Subcutaneous abdominal adipose tissue (tissue), 5 donors: ENCODE measurements at regions not wholly inside any gene's neighbourhood (a gene's known extent, or its start where the extent isn't known, plus 50 kb on each side); places are given as distances from the start of the nearest gene placed in this dataset.
A peak's percentile ranks its signal among the peaks of the same experiment; 100 is the strongest.

ENCODE experiments used
- H3K27ac ChIP-seq: one replicate; pipeline ENCODE4 v1.7.0; 2013; ENCODE audit warnings: low read depth, mild to moderate bottlenecking, inconsistent platforms, low read length, moderate library complexity
- H3K27me3 ChIP-seq, 5 donors: one replicate each; pipeline ENCODE4 v1.7.0; 2013; ENCODE audit warnings: low read length in 5 of 5, inconsistent platforms in 1 of 5; ENCODE audit not compliant: control insufficient read depth in 5 of 5, insufficient read depth in 4 of 5
- H3K36me3 ChIP-seq, 5 donors: one replicate each; pipeline ENCODE4 v1.7.0; 2013; ENCODE audit warnings: low read length in 5 of 5; ENCODE audit not compliant: control insufficient read depth in 5 of 5, insufficient read depth in 5 of 5
- H3K4me1 ChIP-seq, 5 donors: one replicate each; pipeline ENCODE4 v1.7.0; 2013; ENCODE audit warnings: low read length in 5 of 5, mild to moderate bottlenecking in 3 of 5, moderate library complexity in 1 of 5; ENCODE audit not compliant: control insufficient read depth in 5 of 5, insufficient read depth in 5 of 5
- H3K4me3 ChIP-seq, 5 donors: one replicate each; pipeline ENCODE4 v1.7.0; 2013; ENCODE audit warnings: low read length in 5 of 5, low read depth in 1 of 5
- H3K9ac ChIP-seq, 5 donors: one replicate each; pipeline ENCODE4 v1.7.0; 2013; ENCODE audit warnings: low read length in 5 of 5, mild to moderate bottlenecking in 4 of 5, moderate library complexity in 3 of 5
- H3K9me3 ChIP-seq, 5 donors: one replicate each; pipeline ENCODE4 v1.7.0; 2013; ENCODE audit warnings: low read length in 5 of 5; ENCODE audit not compliant: control insufficient read depth in 5 of 5
- donor health status: healthy.
- donor health status: healthy.
- donor health status: healthy.
- donor health status: healthy.
- donor health status: healthy.

- H3K4me1 ChIP-seq: peaks cover 14 to 43% (median 33%) of the 10 kb centered on the region in 5 donors
Measured at GRCh38 chr7:25671111-25671510, 442.8 kb upstream of the NPVF start.

GRCh38 chr7:25672496-25672895 is 444.2 kb upstream of the NPVF start:
- Histone ChIP-seq H3K27ac (peak overlapping the region; percentile 80), H3K4me3 (no peak overlapping the region)

More at GRCh38 chr7:25671111-25671510, 442.8 kb upstream of the NPVF start:
- Histone ChIP-seq H3K36me3 (no peaks in the 10 kb centered on the region), H3K4me3 (no peak overlapping the region), H3K27ac (peak overlapping the region; percentile 80), H3K9me3 (no peaks in the 10 kb centered on the region), H3K27me3 (no peaks in the 10 kb centered on the region), H3K9ac (peak overlapping the region in 2 of 5 donors; percentile 3 to 61)

GRCh38 chr7:25675789-25676474 is 447.6 kb upstream of the NPVF start:
- Histone ChIP-seq H3K9me3 (no peaks in the 10 kb centered on the region), H3K27ac (no peak overlapping the region), H3K4me3 (no peak overlapping the region), H3K36me3 (no peaks in the 10 kb centered on the region), H3K4me1 (peaks cover 4 to 30% (median 21%) of the 10 kb centered on the region in 5 donors), H3K27me3 (no peaks in the 10 kb centered on the region), H3K9ac (no peak overlapping the region)

More at GRCh38 chr7:25672496-25672895, 444.2 kb upstream of the NPVF start:
- Histone ChIP-seq H3K9ac (no peak overlapping the region), H3K9me3 (no peaks in the 10 kb centered on the region), H3K4me1 (peaks cover 14 to 47% (median 36%) of the 10 kb centered on the region in 5 donors), H3K36me3 (no peaks in the 10 kb centered on the region), H3K27me3 (no peaks in the 10 kb centered on the region)

- Histone ChIP-seq H3K9ac (no peak overlapping the region), H3K4me3 (no peak overlapping the region), H3K27me3 (no peaks in the 10 kb centered on the region), H3K4me1 (peaks cover 0 to 16% (median 10%) of the 10 kb centered on the region in 5 donors), H3K27ac (peak overlapping the region; percentile 47), H3K9me3 (no peaks in the 10 kb centered on the region), H3K36me3 (no peaks in the 10 kb centered on the region)
Measured at GRCh38 chr7:25677595-25677994, 449.3 kb upstream of the NPVF start.

- Histone ChIP-seq H3K9ac (no peak overlapping the region), H3K27me3 (no peaks in the 10 kb centered on the region), H3K4me3 (no peak overlapping the region), H3K27ac (peak overlapping the region; percentile 47), H3K4me1 (peaks cover 0 to 16% (median 10%) of the 10 kb centered on the region in 5 donors), H3K9me3 (no peaks in the 10 kb centered on the region), H3K36me3 (no peaks in the 10 kb centered on the region)
Measured at GRCh38 chr7:25678215-25678614, 449.9 kb upstream of the NPVF start.

- Histone ChIP-seq H3K27me3 (no peaks in the 10 kb centered on the region), H3K36me3 (no peaks in the 10 kb centered on the region), H3K9ac (no peak overlapping the region), H3K4me1 (peaks cover 0 to 28% (median 11%) of the 10 kb centered on the region in 5 donors), H3K4me3 (no peak overlapping the region), H3K9me3 (no peaks in the 10 kb centered on the region), H3K27ac (no peak overlapping the region)
Measured at GRCh38 chr7:25680636-25681035, 452.4 kb upstream of the NPVF start.

- no peaks in the 10 kb centered on the region for H3K36me3 ChIP-seq
- no peak overlapping the region for H3K27ac ChIP-seq
- H3K4me1 ChIP-seq: peaks cover 0 to 46% (median 18%) of the 10 kb centered on the region in 5 donors
- H3K4me3 ChIP-seq: no peak overlapping the region
- H3K9ac ChIP-seq: no peak overlapping the region
- no peaks in the 10 kb centered on the region for H3K27me3 ChIP-seq
- no peaks in the 10 kb centered on the region for H3K9me3 ChIP-seq
Measured at GRCh38 chr7:25684360-25684759, 456.1 kb upstream of the NPVF start.

GRCh38 chr7:25686493-25686892 is 458.2 kb upstream of the NPVF start:
- H3K4me3 ChIP-seq: no peak overlapping the region
- no peaks in the 10 kb centered on the region for H3K9me3 ChIP-seq
- peaks cover 2 to 58% (median 30%) of the 10 kb centered on the region in 5 donors for H3K4me1 ChIP-seq
- H3K27ac ChIP-seq: peak overlapping the region; percentile 39
- no peaks in the 10 kb centered on the region for H3K36me3 ChIP-seq
- H3K27me3 ChIP-seq: no peaks in the 10 kb centered on the region
- no peak overlapping the region for H3K9ac ChIP-seq

GRCh38 chr7:25694211-25694610 is 457.8 kb upstream of the NFE2L3 start:
- peak overlapping the region in 2 of 5 donors; percentile 11 to 100 for H3K9ac ChIP-seq
- peaks cover 0 to 5% (median 0%) of the 10 kb centered on the region in 5 donors for H3K27me3 ChIP-seq
- H3K4me1 ChIP-seq: peaks cover 2 to 32% (median 25%) of the 10 kb centered on the region in 5 donors
- H3K27ac ChIP-seq: peak overlapping the region; percentile 88
- H3K4me3 ChIP-seq: no peak overlapping the region
- H3K9me3 ChIP-seq: peaks cover 0 to 3% (median 0%) of the 10 kb centered on the region in 5 donors
- peaks cover 0 to 2% (median 0%) of the 10 kb centered on the region in 5 donors for H3K36me3 ChIP-seq

- Histone ChIP-seq H3K9me3 (peaks cover 0 to 3% (median 0%) of the 10 kb centered on the region in 5 donors), H3K4me3 (no peak overlapping the region), H3K27me3 (peaks cover 0 to 5% (median 0%) of the 10 kb centered on the region in 5 donors), H3K36me3 (peaks cover 0 to 2% (median 0%) of the 10 kb centered on the region in 5 donors), H3K27ac (peak overlapping the region; percentile 88), H3K9ac (peak overlapping the region in 2 of 5 donors; percentile 11 to 100), H3K4me1 (peaks cover 2 to 27% (median 21%) of the 10 kb centered on the region in 5 donors)
Measured at GRCh38 chr7:25694699-25695098, 457.3 kb upstream of the NFE2L3 start.
